ENCODE measurements at regions not wholly inside any gene's neighbourhood (a gene's known extent, or its start where the extent isn't known, plus 50 kb on each side); places are given as distances from the start of the nearest gene placed in this dataset.

DNA sequence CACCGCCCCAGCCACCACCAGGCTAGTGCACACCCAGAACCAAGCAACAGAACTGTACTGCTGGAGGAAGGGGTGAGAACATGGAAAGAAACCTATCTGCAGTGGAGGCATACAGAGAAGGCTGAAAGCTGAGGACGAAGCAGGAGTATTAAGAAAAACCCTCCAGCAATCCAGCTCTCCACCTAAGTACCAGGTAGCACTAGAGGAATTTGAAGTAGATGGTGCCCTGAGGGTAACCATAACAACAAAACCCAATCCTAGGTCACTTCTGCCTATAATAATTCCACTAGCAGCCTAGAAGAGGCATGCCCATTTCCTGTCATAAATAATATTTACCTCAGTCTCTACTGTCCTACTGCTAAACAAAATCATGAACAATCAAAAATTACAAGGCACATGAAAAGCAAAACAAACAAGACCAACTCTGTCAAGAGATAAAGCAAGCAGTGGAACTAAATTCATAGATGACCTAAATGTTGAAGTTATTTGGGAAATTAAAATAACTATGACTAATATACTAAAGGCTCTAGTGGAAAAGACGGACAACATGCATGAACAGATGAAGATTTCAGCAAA, 51.1 kb downstream of the HYCC1 start:
- ATAC-seq (no peak), DNase-seq (no peak)
- no peaks in the 10 kb centered on the region for H3K4me1 Mint-ChIP-seq (ENCODE audit: low read depth)

DNA sequence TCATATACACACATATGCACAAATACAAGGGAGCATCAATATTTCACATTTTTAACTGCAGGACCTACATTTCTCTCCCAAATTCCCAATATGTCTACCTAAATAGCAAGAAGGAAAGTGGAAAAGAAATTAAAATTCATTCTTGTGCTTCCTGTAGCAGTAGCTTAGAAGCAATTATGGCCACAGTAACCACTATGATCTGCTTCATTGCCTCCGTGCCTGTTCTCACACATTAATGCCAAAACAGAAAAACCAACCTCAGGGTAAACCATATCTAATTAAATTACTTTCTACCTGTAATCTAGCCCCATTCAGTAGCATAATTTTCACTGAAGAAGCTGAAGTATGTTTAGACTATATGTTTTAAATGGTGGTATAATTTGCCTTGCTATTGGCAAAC, 55.2 kb downstream of the HYCC1 start:
- Mint-ChIP-seq H3K27me3 (ENCODE audit: low read depth) (no peaks in the 10 kb centered on the region), H3K4me1 (ENCODE audit: low read depth) (no peaks in the 10 kb centered on the region), H3K9me3 (no peaks in the 10 kb centered on the region), H3K36me3 (ENCODE audit: insufficient read depth) (peaks cover 15% of the 10 kb centered on the region), H3K4me3 (no peak overlapping the region)
- no peak for DNase-seq
- ATAC-seq, result no peak

More for the DNA sequence above, 51.1 kb downstream of the HYCC1 start:
- Mint-ChIP-seq H3K9me3 (no peaks in the 10 kb centered on the region), H3K27me3 (ENCODE audit: low read depth) (no peaks in the 10 kb centered on the region), H3K36me3 (ENCODE audit: insufficient read depth) (peaks cover 11% of the 10 kb centered on the region), H3K4me3 (no peak overlapping the region)

DNA sequence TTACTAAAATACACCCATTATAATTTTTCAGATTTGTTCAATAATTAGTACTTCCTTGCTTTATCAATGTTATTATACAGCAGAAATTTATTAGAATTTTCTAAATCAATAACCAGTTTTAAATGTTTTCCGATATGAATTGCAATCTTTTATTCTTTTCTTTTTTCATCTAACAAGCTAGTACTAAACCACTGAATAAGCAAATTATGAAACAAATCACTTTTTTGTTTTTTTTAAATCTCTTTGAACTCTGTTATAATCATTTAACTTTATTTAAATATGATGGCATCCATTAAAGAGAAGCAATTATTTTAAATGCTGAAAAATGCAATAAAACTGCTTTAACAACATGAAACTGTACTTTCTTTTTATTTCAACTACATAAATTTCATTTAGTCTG, 59.7 kb downstream of the HYCC1 start:
- no peaks in the 10 kb centered on the region for H3K4me1 Mint-ChIP-seq (ENCODE audit: low read depth)
- ATAC-seq, result no peak

DNA sequence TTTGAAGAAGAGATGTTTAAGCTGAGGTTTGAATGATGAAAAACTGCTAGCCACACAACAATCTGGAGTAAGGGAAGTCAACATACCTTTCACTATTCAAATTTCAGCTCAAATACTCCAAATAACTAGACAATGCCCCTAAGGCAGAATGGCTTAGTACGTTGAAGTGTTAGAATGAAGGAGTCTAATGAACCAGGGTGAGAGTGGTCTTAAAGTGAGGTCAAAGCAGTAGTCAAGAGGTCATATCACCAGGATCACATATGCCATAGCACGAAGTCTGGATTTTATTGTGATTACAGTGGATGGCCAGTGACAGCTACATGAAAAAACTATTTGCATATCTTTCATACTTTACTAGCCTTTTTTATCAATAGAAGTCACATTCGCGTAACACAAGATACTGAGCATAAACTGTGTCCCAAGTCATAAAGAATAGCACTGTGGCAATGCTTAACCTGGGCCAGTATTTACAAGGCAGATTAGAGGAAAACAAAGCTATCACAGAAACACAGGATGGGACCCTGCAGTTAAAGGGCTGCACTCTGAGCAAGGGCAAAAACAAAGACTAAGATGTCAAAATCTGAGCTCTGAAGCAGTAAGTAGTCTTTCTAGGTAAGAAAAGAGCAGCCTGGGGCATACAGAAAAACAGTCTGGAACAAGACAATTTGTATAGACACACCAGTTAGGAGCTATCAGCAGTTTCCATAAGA, 61.5 kb downstream of the HYCC1 start:
- Mint-ChIP-seq H3K27me3 (ENCODE audit: low read depth) (no peaks in the 10 kb centered on the region), H3K36me3 (ENCODE audit: insufficient read depth) (peaks cover 7% of the 10 kb centered on the region), H3K4me3 (no peak overlapping the region), H3K4me1 (ENCODE audit: low read depth) (no peaks in the 10 kb centered on the region), H3K9me3 (no peaks in the 10 kb centered on the region)
- DNase-seq (no peak), ATAC-seq (no peak)

More for the DNA sequence above, 59.7 kb downstream of the HYCC1 start:
- DNase-seq, result no peak
- no peaks in the 10 kb centered on the region for H3K9me3 Mint-ChIP-seq
- no peaks in the 10 kb centered on the region for H3K27me3 Mint-ChIP-seq (ENCODE audit: low read depth)
- H3K4me3 Mint-ChIP-seq, result no peak overlapping the region
- H3K36me3 Mint-ChIP-seq (ENCODE audit: insufficient read depth), result peaks cover 7% of the 10 kb centered on the region

DNA sequence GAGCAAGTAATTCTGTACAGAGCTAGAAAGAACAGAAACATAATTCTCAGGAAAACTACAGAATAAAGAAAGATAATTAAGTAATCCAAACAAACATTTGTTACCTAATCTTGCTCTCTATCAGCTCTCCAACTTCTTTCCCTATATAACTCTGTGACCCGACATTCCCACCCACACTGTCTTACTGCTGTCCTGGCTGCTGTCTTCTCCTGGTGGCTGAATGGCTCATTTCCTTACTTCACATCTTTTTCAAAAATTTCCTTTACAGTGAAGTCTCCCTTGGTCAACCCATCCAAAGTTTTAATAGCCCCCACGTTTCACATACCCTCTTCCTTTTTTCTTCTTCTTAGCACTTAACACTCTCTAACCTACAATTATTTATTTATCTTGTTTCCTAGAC, 64.0 kb downstream of the HYCC1 start:
- no peaks in the 10 kb centered on the region for H3K27me3 Mint-ChIP-seq (ENCODE audit: low read depth)
- ATAC-seq, result no peak
- no peaks in the 10 kb centered on the region for H3K9me3 Mint-ChIP-seq
- no peak overlapping the region for H3K4me3 Mint-ChIP-seq
- H3K4me1 Mint-ChIP-seq (ENCODE audit: low read depth), result no peaks in the 10 kb centered on the region
- DNase-seq, result no peak
- H3K36me3 Mint-ChIP-seq (ENCODE audit: insufficient read depth), result peaks cover 6% of the 10 kb centered on the region

DNA sequence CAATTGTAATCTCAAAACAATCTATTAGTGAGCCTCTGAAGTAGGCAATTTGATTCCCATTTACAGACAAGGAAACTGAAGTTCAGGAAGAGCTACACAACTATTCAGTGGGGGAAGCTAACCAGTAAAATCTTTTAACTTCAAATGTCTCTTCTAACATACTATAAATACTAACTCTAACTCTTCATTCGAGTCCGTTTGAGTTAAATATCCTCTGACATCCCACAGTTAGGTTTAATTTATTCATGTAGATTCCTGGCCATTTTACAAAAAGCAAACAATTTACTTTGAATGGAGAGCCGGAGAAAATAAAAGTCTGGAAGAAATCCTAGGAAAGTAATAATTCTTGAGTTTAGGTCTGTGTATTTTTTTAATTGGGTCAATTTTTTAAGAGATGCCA, 64.7 kb downstream of the HYCC1 start:
- Mint-ChIP-seq H3K27me3 (ENCODE audit: low read depth) (no peaks in the 10 kb centered on the region), H3K4me3 (no peak overlapping the region), H3K4me1 (ENCODE audit: low read depth) (no peaks in the 10 kb centered on the region), H3K9me3 (no peaks in the 10 kb centered on the region), H3K36me3 (ENCODE audit: insufficient read depth) (peaks cover 7% of the 10 kb centered on the region)
- ATAC-seq (no peak), DNase-seq (no peak)

DNA sequence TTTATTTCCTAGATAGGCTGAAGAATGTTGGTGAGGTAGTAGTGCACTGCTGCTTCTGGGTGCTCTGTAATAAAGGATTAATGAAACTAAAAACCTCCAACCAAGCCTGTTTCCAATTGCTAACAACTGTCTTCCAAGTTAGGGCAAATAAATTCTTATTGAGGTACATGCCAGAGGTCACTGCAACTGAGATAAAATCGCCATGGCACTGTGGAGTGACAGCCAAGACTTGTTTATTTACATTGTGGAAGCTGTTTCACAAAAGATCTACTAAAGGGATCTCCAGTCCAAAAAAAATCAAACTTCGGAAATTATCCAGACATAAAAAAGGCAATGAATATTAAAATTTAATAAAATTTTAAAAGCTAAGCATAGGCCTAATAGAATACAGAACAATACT, 65.2 kb downstream of the HYCC1 start:
- Mint-ChIP-seq H3K9me3 (no peaks in the 10 kb centered on the region), H3K27me3 (ENCODE audit: low read depth) (no peaks in the 10 kb centered on the region), H3K4me1 (ENCODE audit: low read depth) (no peaks in the 10 kb centered on the region), H3K4me3 (no peak overlapping the region), H3K36me3 (ENCODE audit: insufficient read depth) (peaks cover 10% of the 10 kb centered on the region)
- DNase-seq, result no peak
- no peak for ATAC-seq

DNA sequence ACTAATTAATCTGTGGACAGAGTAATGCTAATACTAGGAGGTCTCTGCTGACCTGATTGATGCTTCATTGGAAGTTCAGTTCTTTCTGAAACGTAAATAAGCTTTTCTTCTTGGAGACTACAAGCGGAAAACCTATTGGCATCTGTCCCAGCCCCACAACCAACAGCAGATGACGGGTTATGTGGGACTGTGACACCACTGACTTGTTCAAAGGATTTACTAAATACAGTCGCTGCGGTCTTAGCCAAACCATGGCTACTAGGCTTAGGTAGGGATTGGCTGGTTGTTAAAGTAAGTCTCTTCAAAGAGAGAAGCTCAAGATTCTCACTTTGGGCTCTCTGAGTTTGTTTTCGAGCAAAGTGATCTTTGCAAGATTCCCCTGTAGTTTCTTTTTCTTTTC, 68.3 kb downstream of the HYCC1 start:
- peaks cover 12% of the 10 kb centered on the region for H3K36me3 Mint-ChIP-seq (ENCODE audit: insufficient read depth)
- no peaks in the 10 kb centered on the region for H3K9me3 Mint-ChIP-seq
- ATAC-seq (no peak), DNase-seq (no peak)
- H3K27me3 Mint-ChIP-seq (ENCODE audit: low read depth), result no peaks in the 10 kb centered on the region
- H3K4me3 Mint-ChIP-seq, result no peak overlapping the region
- no peaks in the 10 kb centered on the region for H3K4me1 Mint-ChIP-seq (ENCODE audit: low read depth)

DNA sequence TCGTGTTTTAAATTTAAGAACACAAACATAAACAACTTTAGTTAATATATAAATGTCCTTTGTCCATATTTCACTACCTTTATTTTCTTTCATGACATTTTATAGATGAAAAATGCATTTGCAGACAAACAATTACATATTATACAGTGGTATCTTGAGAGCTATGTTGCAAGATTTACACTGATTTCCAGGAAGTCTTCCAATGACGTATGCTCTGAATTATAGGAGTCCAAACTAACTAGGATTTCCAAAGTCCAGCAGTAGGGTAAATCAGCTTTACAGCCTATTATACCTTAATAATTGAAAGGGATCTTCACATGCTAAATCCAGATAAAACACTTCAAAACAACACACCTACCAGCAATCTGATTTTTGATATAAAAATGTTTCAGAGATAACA, 69.4 kb downstream of the HYCC1 start:
- H3K4me1 Mint-ChIP-seq (ENCODE audit: low read depth), result no peaks in the 10 kb centered on the region
- DNase-seq (no peak), ATAC-seq (no peak)
- H3K36me3 Mint-ChIP-seq (ENCODE audit: insufficient read depth), result peaks cover 13% of the 10 kb centered on the region
- no peak overlapping the region for H3K4me3 Mint-ChIP-seq
- H3K27me3 Mint-ChIP-seq (ENCODE audit: low read depth), result no peaks in the 10 kb centered on the region
- no peaks in the 10 kb centered on the region for H3K9me3 Mint-ChIP-seq

DNA sequence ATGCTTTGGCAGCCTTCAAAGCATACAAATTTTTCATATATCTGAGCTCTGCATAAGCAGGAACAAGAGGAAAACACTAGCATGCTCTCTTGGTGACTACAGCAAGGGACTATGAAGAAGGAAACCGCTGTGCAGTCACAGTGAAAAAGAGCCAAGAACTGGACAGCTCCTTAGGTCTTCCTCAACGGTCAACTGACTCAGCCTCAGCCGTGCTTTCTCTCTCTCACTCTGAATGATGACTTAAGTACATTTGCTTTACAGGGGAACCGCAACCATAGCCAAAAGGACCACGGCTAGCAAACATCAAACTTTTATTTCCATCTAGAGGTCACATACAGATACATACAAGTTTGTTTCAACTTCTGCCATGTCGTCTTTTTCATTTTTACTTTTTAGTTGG, 69.9 kb downstream of the HYCC1 start:
- no peaks in the 10 kb centered on the region for H3K4me1 Mint-ChIP-seq (ENCODE audit: low read depth)
- no peaks in the 10 kb centered on the region for H3K9me3 Mint-ChIP-seq
- peaks cover 13% of the 10 kb centered on the region for H3K36me3 Mint-ChIP-seq (ENCODE audit: insufficient read depth)
- DNase-seq, result no peak
- ATAC-seq, result no peak
- H3K4me3 Mint-ChIP-seq, result no peak overlapping the region
- H3K27me3 Mint-ChIP-seq (ENCODE audit: low read depth), result no peaks in the 10 kb centered on the region

DNA sequence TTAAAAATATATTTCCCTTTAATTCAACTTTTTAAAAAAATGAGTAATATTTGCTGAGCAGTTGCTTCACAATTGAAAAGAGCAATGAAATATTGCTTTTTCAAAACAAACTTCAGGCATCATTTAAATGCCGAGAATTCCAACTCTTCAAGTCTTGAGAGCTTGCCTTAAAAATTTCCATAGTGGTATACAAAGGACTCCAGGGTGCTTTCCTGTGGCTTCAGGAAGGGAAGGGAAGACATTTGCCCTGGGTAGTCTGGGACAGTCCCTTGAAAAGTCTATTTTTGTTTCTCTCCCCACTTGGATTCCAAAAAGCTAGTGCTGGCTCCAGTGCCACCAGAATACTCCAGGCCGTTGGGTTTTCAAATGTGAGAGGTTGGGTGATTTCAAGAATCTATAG, 71.7 kb downstream of the HYCC1 start:
- H3K4me1 Mint-ChIP-seq (ENCODE audit: low read depth), result no peaks in the 10 kb centered on the region

DNA sequence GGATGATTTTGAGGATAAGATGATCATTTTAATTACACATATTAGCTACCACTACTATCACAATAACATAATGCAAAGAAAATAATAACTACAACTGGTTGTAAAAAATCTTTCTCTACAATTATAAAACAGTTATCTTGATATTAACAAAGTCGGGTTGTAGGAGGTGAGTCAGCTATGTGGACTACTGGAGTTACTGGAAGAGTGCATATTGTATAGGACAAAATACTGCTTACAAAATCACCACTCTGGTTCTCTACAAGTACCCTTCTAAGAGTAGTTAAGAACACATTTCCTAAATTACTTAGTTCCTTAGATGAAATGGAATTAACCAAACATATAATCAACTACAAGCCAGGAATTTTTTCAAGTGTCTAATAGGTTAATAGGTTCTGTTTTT, 74.1 kb downstream of the HYCC1 start:
- Mint-ChIP-seq H3K9me3 (no peaks in the 10 kb centered on the region), H3K27me3 (ENCODE audit: low read depth) (no peaks in the 10 kb centered on the region), H3K36me3 (ENCODE audit: insufficient read depth) (peaks cover 6% of the 10 kb centered on the region), H3K4me3 (no peak overlapping the region), H3K4me1 (ENCODE audit: low read depth) (no peaks in the 10 kb centered on the region)
- no peak for ATAC-seq
- DNase-seq, result no peak

More for the DNA sequence above, 71.7 kb downstream of the HYCC1 start:
- Mint-ChIP-seq H3K9me3 (no peaks in the 10 kb centered on the region), H3K4me3 (no peak overlapping the region), H3K27me3 (ENCODE audit: low read depth) (no peaks in the 10 kb centered on the region), H3K36me3 (ENCODE audit: insufficient read depth) (peaks cover 13% of the 10 kb centered on the region)
- ATAC-seq (no peak), DNase-seq (no peak)

DNA sequence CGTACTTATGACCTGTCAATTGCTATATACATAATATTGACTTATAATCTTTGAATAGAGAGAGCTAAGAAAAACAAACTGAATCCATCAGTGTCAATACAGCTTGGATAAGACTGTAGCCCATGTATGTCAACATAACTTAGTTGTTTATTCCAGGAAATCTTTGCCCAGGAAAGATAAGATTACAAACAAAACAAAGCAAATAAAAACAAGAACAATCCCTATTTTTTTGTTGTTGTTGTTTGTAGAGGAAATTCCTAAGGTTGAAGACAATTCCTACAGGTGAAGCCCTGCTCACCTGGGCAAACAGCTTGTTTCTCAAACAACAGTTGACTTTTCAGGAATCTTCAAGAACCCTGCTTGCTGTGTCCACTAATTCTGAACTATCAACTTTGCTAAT, 76.0 kb downstream of the HYCC1 start:
- Mint-ChIP-seq H3K27me3 (ENCODE audit: low read depth) (no peaks in the 10 kb centered on the region), H3K4me3 (no peak overlapping the region), H3K9me3 (no peaks in the 10 kb centered on the region), H3K4me1 (ENCODE audit: low read depth) (no peaks in the 10 kb centered on the region), H3K36me3 (ENCODE audit: insufficient read depth) (peaks cover 3% of the 10 kb centered on the region)
- DNase-seq (no peak), ATAC-seq (no peak)

DNA sequence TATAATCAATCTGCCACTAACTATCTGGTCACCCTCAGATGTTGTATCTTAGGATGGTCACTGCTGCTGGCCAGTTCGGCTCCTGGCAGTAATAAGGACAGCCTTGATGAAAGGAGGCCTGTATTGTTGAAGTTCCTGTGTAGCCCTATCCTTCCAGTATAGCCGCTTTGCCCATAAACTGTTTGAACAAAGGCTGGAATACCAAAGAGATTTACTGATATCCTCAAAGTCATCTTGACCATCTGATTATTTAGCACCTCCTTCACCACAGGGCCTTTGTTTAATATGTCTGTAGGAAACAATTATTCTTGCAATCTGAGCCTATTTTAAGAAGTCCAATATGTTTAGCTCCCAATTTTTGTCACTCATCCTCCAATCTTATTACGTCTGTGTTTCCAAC, 77.7 kb downstream of the HYCC1 start:
- H3K4me3 Mint-ChIP-seq, result no peak overlapping the region
- H3K27me3 Mint-ChIP-seq (ENCODE audit: low read depth), result no peaks in the 10 kb centered on the region
- ATAC-seq (no peak), DNase-seq (no peak)
- H3K36me3 Mint-ChIP-seq (ENCODE audit: insufficient read depth), result peaks cover 3% of the 10 kb centered on the region
- H3K9me3 Mint-ChIP-seq, result no peaks in the 10 kb centered on the region
- no peaks in the 10 kb centered on the region for H3K4me1 Mint-ChIP-seq (ENCODE audit: low read depth)

DNA sequence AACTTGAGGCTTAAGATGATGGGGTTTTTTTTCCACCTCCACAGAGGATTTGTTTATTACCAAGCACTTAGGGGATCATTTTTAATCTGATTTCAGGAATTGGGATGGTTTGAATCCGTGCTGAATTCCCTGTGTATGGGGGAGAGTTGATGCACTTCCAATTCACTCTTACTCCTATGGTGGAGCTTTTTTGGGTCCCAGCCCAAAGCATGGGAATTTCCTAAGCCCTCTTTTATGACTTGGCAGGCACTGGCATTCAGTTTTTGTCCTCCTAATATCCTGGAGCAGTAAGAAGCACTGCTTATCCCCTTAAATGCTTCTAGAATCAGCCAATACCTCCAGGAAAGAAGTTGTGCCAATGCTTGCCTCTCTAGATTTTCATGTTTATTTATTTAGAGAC, 78.7 kb downstream of the HYCC1 start:
- Mint-ChIP-seq H3K4me3 (no peak overlapping the region), H3K27me3 (ENCODE audit: low read depth) (no peaks in the 10 kb centered on the region), H3K36me3 (ENCODE audit: insufficient read depth) (no peaks in the 10 kb centered on the region), H3K9me3 (peaks cover 3% of the 10 kb centered on the region), H3K4me1 (ENCODE audit: low read depth) (no peaks in the 10 kb centered on the region)
- no peak for DNase-seq
- ATAC-seq, result no peak
